ENCODE measurements at regions not wholly inside any gene's neighbourhood (a gene's known extent, or its start where the extent isn't known, plus 50 kb on each side); places are given as distances from the start of the nearest gene placed in this dataset.

GRCh38 chr2:19748711-19749506, 152.9 kb downstream of the TTC32 start:
- DNase-seq (ENCODE audit: low read depth, low spot score) (no peak), ATAC-seq (no peak), FAIRE-seq (no peak)
- in situ Hi-C loops (cut with MboI) = no loop called here
- ChIA-PET CTCF (no interaction called here), POLR2A (no interaction called here), SMC1A (ENCODE audit: uncharacterized antibody, unreplicated experiment) (no interaction called here), RAD21 (ENCODE audit: unreplicated experiment) (no interaction called here)
- intact Hi-C loops (cut with micrococcal nuclease; ENCODE audit: unreplicated experiment) = no loop called here
- H3K9me3 ChIP-seq (replicated peaks; ENCODE audit: control insufficient read depth, insufficient read depth, low read length) = no peaks in the 10 kb centered on the region
- TF ChIP-seq CBX5 (IDR thresholded peaks at IDR 0.05; ENCODE audit: low read depth) (no peak), WRNIP1 (IDR thresholded peaks at IDR 0.05; ENCODE audit: borderline replicate concordance, low read depth, low read length) (no peak), TBL1XR1 (IDR thresholded peaks at IDR 0.05; ENCODE audit: low read depth, low read length) (no peak), CEBPB (IDR thresholded peaks at IDR 0.05; ENCODE audit: borderline replicate concordance in 1 of 2, low read depth in 2 of 2, low read length in 2 of 2) (no peak)
- H3K27ac ChIP-seq (ENCODE audit: control insufficient read depth, insufficient read depth) = no peak overlapping the region
- no peaks in the 10 kb centered on the region for H3K4me1 ChIP-seq (ENCODE audit: control insufficient read depth, insufficient read depth, low read length)
- BruUV-seq (replicated peaks) = no TSS peak
- no peaks in the 10 kb centered on the region for H4K20me1 ChIP-seq (ENCODE audit: control insufficient read depth, insufficient read depth)
- H3K4me2 ChIP-seq (ENCODE audit: control insufficient read depth, insufficient read depth) = no peak overlapping the region
- H3K9ac ChIP-seq (ENCODE audit: control insufficient read depth, insufficient read depth, low read length) = no peak overlapping the region
- H2AFZ ChIP-seq (ENCODE audit: control insufficient read depth, low read depth, low read length) = no peak overlapping the region
- no peaks in the 10 kb centered on the region for H3K79me2 ChIP-seq (ENCODE audit: control insufficient read depth, insufficient read depth, low read length)
- no peak overlapping the region for H3K4me3 ChIP-seq
- 35% methylated on average over 16 of the region's 16 CpGs for WGBS (ENCODE audit: insufficient coverage, insufficient replicate concordance, low lambda C conversion rate, missing lambda C conversion rate)
- no peaks in the 10 kb centered on the region; a peak in 3 of 4 replicates for H3K27me3 ChIP-seq (replicated peaks in 1 of 2; ENCODE audit: control insufficient read depth in 2 of 2, insufficient read depth in 2 of 2, low read length in 1 of 2)
- no peaks in the 10 kb centered on the region for H3K36me3 ChIP-seq (ENCODE audit: control insufficient read depth in 2 of 2, insufficient read depth in 2 of 2, low read length in 1 of 2)

GRCh38 chr2:19748073-19748375, 153.8 kb downstream of the TTC32 start:
- no peak for FAIRE-seq
- POLR2A ChIA-PET = no interaction called here
- BruUV-seq (replicated peaks) = no TSS peak

More at GRCh38 chr2:19748073-19748375, 153.8 kb downstream of the TTC32 start:
- intact Hi-C loops (cut with micrococcal nuclease; ENCODE audit: unreplicated experiment) = no loop called here
- Histone ChIP-seq H3K4me2 (ENCODE audit: control insufficient read depth, insufficient read depth) (no peak overlapping the region), H3K9me3 (replicated peaks; ENCODE audit: control insufficient read depth, insufficient read depth, low read length) (no peaks in the 10 kb centered on the region), H3K36me3 (ENCODE audit: control insufficient read depth in 2 of 2, insufficient read depth in 2 of 2, low read length in 1 of 2) (no peaks in the 10 kb centered on the region), H3K4me1 (ENCODE audit: control insufficient read depth, insufficient read depth, low read length) (no peaks in the 10 kb centered on the region), H3K79me2 (ENCODE audit: control insufficient read depth, insufficient read depth, low read length) (no peaks in the 10 kb centered on the region), H4K20me1 (ENCODE audit: control insufficient read depth, insufficient read depth) (no peaks in the 10 kb centered on the region), H3K9ac (ENCODE audit: control insufficient read depth, insufficient read depth, low read length) (no peak overlapping the region), H3K27me3 (replicated peaks in 1 of 2; ENCODE audit: control insufficient read depth in 2 of 2, insufficient read depth in 2 of 2, low read length in 1 of 2) (no peaks in the 10 kb centered on the region; a peak in 3 of 4 replicates), H2AFZ (ENCODE audit: control insufficient read depth, low read depth, low read length) (no peak overlapping the region), H3K27ac (ENCODE audit: control insufficient read depth, insufficient read depth) (no peak overlapping the region), H3K4me3 (no peak overlapping the region)
- RAD21 ChIA-PET (ENCODE audit: unreplicated experiment) = no interaction called here
- in situ Hi-C loops (cut with MboI) = no loop called here
- CTCF ChIA-PET = no interaction called here
- DNase-seq (ENCODE audit: low read depth, low spot score) (no peak), ATAC-seq (peak; percentile 59)
- TF ChIP-seq, protein P1, sequence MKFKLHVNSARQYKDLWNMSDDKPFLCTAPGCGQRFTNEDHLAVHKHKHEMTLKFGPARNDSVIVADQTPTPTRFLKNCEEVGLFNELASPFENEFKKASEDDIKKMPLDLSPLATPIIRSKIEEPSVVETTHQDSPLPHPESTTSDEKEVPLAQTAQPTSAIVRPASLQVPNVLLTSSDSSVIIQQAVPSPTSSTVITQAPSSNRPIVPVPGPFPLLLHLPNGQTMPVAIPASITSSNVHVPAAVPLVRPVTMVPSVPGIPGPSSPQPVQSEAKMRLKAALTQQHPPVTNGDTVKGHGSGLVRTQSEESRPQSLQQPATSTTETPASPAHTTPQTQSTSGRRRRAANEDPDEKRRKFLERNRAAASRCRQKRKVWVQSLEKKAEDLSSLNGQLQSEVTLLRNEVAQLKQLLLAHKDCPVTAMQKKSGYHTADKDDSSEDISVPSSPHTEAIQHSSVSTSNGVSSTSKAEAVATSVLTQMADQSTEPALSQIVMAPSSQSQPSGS (IDR thresholded peaks at IDR 0.05; ENCODE audit: low read length) = no peak
- TF ChIP-seq GABPA (IDR thresholded peaks at IDR 0.05; ENCODE audit: low read depth) (no peak), WRNIP1 (IDR thresholded peaks at IDR 0.05; ENCODE audit: borderline replicate concordance, low read depth, low read length) (no peak), HDAC6 (IDR thresholded peaks at IDR 0.05; ENCODE audit: unreplicated experiment) (no peak), FOS (IDR thresholded peaks at IDR 0.05; ENCODE audit: borderline replicate concordance, extremely low read depth, insufficient read length) (no peak), POLR2AphosphoS5 (IDR thresholded peaks at IDR 0.05; ENCODE audit: low read length) (no peak), CBX5 (IDR thresholded peaks at IDR 0.05; ENCODE audit: low read depth) (no peak), IKZF2 (IDR thresholded peaks at IDR 0.05) (no peak), FOXM1 (IDR thresholded peaks at IDR 0.05; ENCODE audit: low read depth, low read length) (no peak), RB1 (IDR thresholded peaks at IDR 0.05; ENCODE audit: borderline replicate concordance) (no peak), NBN (IDR thresholded peaks at IDR 0.05) (no peak), EP300 (IDR thresholded peaks at IDR 0.05; ENCODE audit: borderline replicate concordance in 1 of 2, control insufficient read depth in 1 of 2, low read depth in 2 of 2, low read length in 2 of 2) (no peak), PAX5 (IDR thresholded peaks at IDR 0.05; ENCODE audit: borderline replicate concordance, low read depth, low read length) (no peak), CHD2 (IDR thresholded peaks at IDR 0.05; ENCODE audit: borderline replicate concordance, low read depth, low read length) (no peak), CEBPB (IDR thresholded peaks at IDR 0.05; ENCODE audit: borderline replicate concordance in 1 of 2, low read depth in 2 of 2, low read length in 2 of 2) (no peak), TBL1XR1 (IDR thresholded peaks at IDR 0.05; ENCODE audit: low read depth, low read length) (no peak)
- WGBS (ENCODE audit: insufficient coverage, insufficient replicate concordance, low lambda C conversion rate, missing lambda C conversion rate) = 52% methylated on average over 6 of the region's 6 CpGs
- SMC1A ChIA-PET (ENCODE audit: uncharacterized antibody, unreplicated experiment) = no interaction called here

Data from GM12878 (cell line).